H1 (cell line): ENCODE measurements at regions not wholly inside any gene's neighbourhood (a gene's known extent, or its start where the extent isn't known, plus 50 kb on each side); places are given as distances from the start of the nearest gene placed in this dataset.

ENCODE experiments used
- CTCF ChIA-PET: fragments of 300-600 bp; sonication (Branson Sonifier 250); formaldehyde crosslinking; loops from one replicate; lab custom pipeline; 2021; ENCODE audit not compliant: partially characterized antibody; lab: Charles Lee
- POLR2A ChIA-PET: fragments of 300-600 bp; sonication (Branson Sonifier 250); formaldehyde crosslinking; loops from one replicate; lab custom pipeline; 2021; ENCODE audit warnings: inconsistent platforms; ENCODE audit not compliant: partially characterized antibody; lab: Charles Lee
- DNase-seq, 2 experiments: peaks; one replicate each; pipeline versions ENCODE4 v3.0.0 to v3.0.0-alpha.2; 2010 to 2022; ENCODE audit warnings: low spot score in 2 of 2, low read depth in 1 of 2, mixed read lengths in 1 of 2
- FAIRE-seq: peaks from 2 replicates; lab custom pipeline; 2011; peaks lifted over from hg19 to GRCh38; lab: Jason Lieb, UNC
- H2AFZ ChIP-seq: 2 replicates; pipeline ENCODE4 v1.8.1; 2012; ENCODE audit warnings: low read length, inconsistent platforms
- H2AK5ac ChIP-seq: 2 replicates; pipeline ENCODE4 v1.6.1; 2013; ENCODE audit warnings: low read depth, low read length
- H2BK120ac ChIP-seq: replicated peaks from 2 replicates; pipeline ENCODE3; 2013; ENCODE audit warnings: low read depth, low read length, inconsistent platforms
- H2BK12ac ChIP-seq: 2 replicates; pipeline ENCODE4 v1.6.1; 2013; ENCODE audit warnings: low read depth, low read length
- H2BK15ac ChIP-seq: 2 replicates; pipeline ENCODE4 v1.6.1; 2013; ENCODE audit warnings: low read length
- H2BK20ac ChIP-seq: 2 replicates; pipeline ENCODE4 v1.6.1; 2013; ENCODE audit warnings: low read length
- H2BK5ac ChIP-seq: 2 replicates; pipeline ENCODE4 v1.6.1; 2013; ENCODE audit warnings: low read depth, low read length
- H3K14ac ChIP-seq: 2 replicates; pipeline ENCODE4 v1.6.1; 2013; ENCODE audit warnings: inconsistent platforms; ENCODE audit not compliant: insufficient read length
- H3K18ac ChIP-seq: 2 replicates; pipeline ENCODE4 v1.6.1; 2013; ENCODE audit warnings: low read length; ENCODE audit errors: extremely low read depth
- H3K23ac ChIP-seq: 2 replicates; pipeline ENCODE4 v1.6.1; 2013; ENCODE audit warnings: inconsistent platforms; ENCODE audit not compliant: insufficient read length
- H3K23me2 ChIP-seq: 2 replicates; pipeline ENCODE4 v1.6.1; 2013; ENCODE audit warnings: low read depth, low read length
- H3K27ac ChIP-seq: 2 replicates; pipeline ENCODE4 v1.6.1; 2011; ENCODE audit warnings: low read depth, low read length, inconsistent platforms
- H3K27me3 ChIP-seq, 4 experiments: replicated peaks in 1 of 4; 1 replicate in 1 of 4; 2 replicates in 3 of 4; pipeline versions ENCODE4 v1.6.1 to v1.8.1; 2011 to 2013; ENCODE audit warnings: low read length in 3 of 4, mild to moderate bottlenecking in 3 of 4, inconsistent platforms in 2 of 4, mixed read lengths in 2 of 4, moderate library complexity in 1 of 4; ENCODE audit not compliant: control insufficient read depth in 3 of 4, insufficient read depth in 3 of 4; ENCODE audit errors: extremely low read depth in 1 of 4
- H3K36me3 ChIP-seq, 4 experiments: 2 replicates each; pipeline versions ENCODE4 v1.6.1 to v1.8.1; 2011 to 2013; ENCODE audit warnings: mild to moderate bottlenecking in 4 of 4, low read length in 3 of 4, moderate library complexity in 2 of 4, control low read depth in 1 of 4, inconsistent platforms in 1 of 4; ENCODE audit not compliant: insufficient read depth in 4 of 4, control insufficient read depth in 2 of 4
- H3K4ac ChIP-seq: replicated peaks from 2 replicates; pipeline ENCODE3; 2013; ENCODE audit warnings: low read length, low read depth, mixed read lengths, inconsistent platforms; ENCODE audit not compliant: insufficient read length
- H3K4me1 ChIP-seq, 4 experiments: replicated peaks in 1 of 4; 1 replicate in 1 of 4; 2 replicates in 3 of 4; pipeline versions ENCODE4 v1.6.1 to v1.8.1; 2011 to 2013; ENCODE audit warnings: low read length in 3 of 4, inconsistent platforms in 2 of 4, mixed read lengths in 1 of 4; ENCODE audit not compliant: insufficient read depth in 4 of 4, control insufficient read depth in 3 of 4
- H3K4me2 ChIP-seq, 2 experiments: 2 replicates each; pipeline versions ENCODE4 v1.6.1 to v1.8.1; 2011 to 2013; ENCODE audit warnings: low read depth in 2 of 2, low read length in 2 of 2, control low read depth in 1 of 2, inconsistent platforms in 1 of 2, mild to moderate bottlenecking in 1 of 2; ENCODE audit not compliant: insufficient read depth in 1 of 2
- H3K4me3 ChIP-seq, 4 experiments: fragments of 200-600, 300-600 bp in 1 of 4; sonication (generic), shearing (Covaris generic), sonication (Bioruptor Twin) in 1 of 4; 2 replicates each; pipeline versions ENCODE4 v1.5.1 to v1.8.1; 2011 to 2016; ENCODE audit warnings: low read length in 4 of 4, low read depth in 3 of 4, control low read depth in 2 of 4, inconsistent platforms in 2 of 4, mild to moderate bottlenecking in 2 of 4, mixed read lengths in 1 of 4, moderate library complexity in 1 of 4; ENCODE audit not compliant: insufficient read depth in 2 of 4; ENCODE audit errors: extremely low read depth in 1 of 4
- H3K56ac ChIP-seq: replicated peaks from 2 replicates; pipeline ENCODE3; 2013; ENCODE audit warnings: low read depth, mild to moderate bottlenecking, mixed read lengths, low read length, inconsistent platforms; ENCODE audit not compliant: insufficient read length
- H3K79me1 ChIP-seq: 2 replicates; pipeline ENCODE4 v1.6.1; 2013; ENCODE audit warnings: low read depth, low read length, control low read depth
- H3K79me2 ChIP-seq, 2 experiments: 2 replicates each; pipeline versions ENCODE4 v1.6.1 to v1.8.1; 2012 to 2013; ENCODE audit warnings: low read length in 2 of 2, mild to moderate bottlenecking in 2 of 2, inconsistent platforms in 1 of 2; ENCODE audit not compliant: insufficient read depth in 2 of 2, control insufficient read depth in 1 of 2
- H3K9ac ChIP-seq, 4 experiments: replicated peaks in 1 of 4; 1 replicate in 1 of 4; 2 replicates in 3 of 4; pipeline versions ENCODE4 v1.6.1 to v1.8.1; 2011 to 2013; ENCODE audit warnings: low read depth in 3 of 4, low read length in 3 of 4, control low read depth in 2 of 4, mild to moderate bottlenecking in 2 of 4, moderate library complexity in 2 of 4, inconsistent platforms in 1 of 4; ENCODE audit errors: extremely low read depth in 1 of 4
- H3K9me3 ChIP-seq, 2 experiments: 2 replicates each; pipeline versions ENCODE4 v1.6.1 to v1.8.1; 2012 to 2013; ENCODE audit warnings: mild to moderate bottlenecking in 2 of 2, moderate library complexity in 2 of 2, control low read depth in 1 of 2, inconsistent platforms in 1 of 2, low read depth in 1 of 2, low read length in 1 of 2, mixed read lengths in 1 of 2; ENCODE audit not compliant: insufficient read depth in 2 of 2
- H4K20me1 ChIP-seq, 2 experiments: replicated peaks in 1 of 2; 2 replicates each; pipeline versions ENCODE3 to v1.8.1; 2011 to 2013; ENCODE audit warnings: inconsistent platforms in 2 of 2, low read length in 2 of 2, mild to moderate bottlenecking in 1 of 2; ENCODE audit not compliant: insufficient read depth in 2 of 2, control insufficient read depth in 1 of 2
- H4K5ac ChIP-seq: 2 replicates; pipeline ENCODE4 v1.6.1; 2013; ENCODE audit warnings: low read length, low read depth, mixed read lengths, inconsistent platforms; ENCODE audit not compliant: insufficient read length
- H4K8ac ChIP-seq: 2 replicates; pipeline ENCODE4 v1.8.0; 2013; ENCODE audit warnings: mild to moderate bottlenecking, moderate library complexity, low read length, inconsistent platforms; ENCODE audit not compliant: insufficient read depth; ENCODE audit errors: extremely low read depth
- H4K91ac ChIP-seq: replicated peaks from 2 replicates; pipeline ENCODE3; 2013; ENCODE audit warnings: low read length, mixed read lengths, inconsistent platforms; ENCODE audit not compliant: insufficient read length
- MAFK ChIP-seq: IDR thresholded peaks from 2 replicates; pipeline ENCODE4 v1.6.1; 2012; ENCODE audit warnings: low read depth, mild to moderate bottlenecking, improper control_type of control experiment, low read length
- NRF1 ChIP-seq: IDR thresholded peaks from 2 replicates; pipeline ENCODE4 v1.6.1; 2011; ENCODE audit warnings: mild to moderate bottlenecking, low read depth, low read length, improper control_type of control experiment
- POU5F1 ChIP-seq: IDR thresholded peaks from 2 replicates; pipeline ENCODE4 v1.6.1; 2011; ENCODE audit warnings: low read depth, mild to moderate bottlenecking, low read length, moderate library complexity
- SIRT6 ChIP-seq: IDR thresholded peaks from one replicate; pipeline ENCODE4 v1.7.1; 2012; ENCODE audit warnings: low read length, inconsistent platforms
- SP1 ChIP-seq: IDR thresholded peaks from 2 replicates; pipeline ENCODE4 v1.6.1; 2011; ENCODE audit warnings: low read depth, low read length
- SP4 ChIP-seq: IDR thresholded peaks from 2 replicates; pipeline ENCODE4 v1.6.1; 2012; ENCODE audit warnings: low read length, inconsistent platforms
- SUZ12 ChIP-seq: fragments of 200-600 bp; sonication (generic); IDR thresholded peaks from 2 replicates; pipeline ENCODE4 v1.6.1; 2012; ENCODE audit warnings: mild to moderate bottlenecking, inconsistent platforms, low read length, moderate library complexity, mixed read lengths
- ZNF274 ChIP-seq: IDR thresholded peaks from 2 replicates; pipeline ENCODE4 v1.7.0; 2012; ENCODE audit warnings: low read length, borderline replicate concordance; ENCODE audit errors: extremely low read depth
- WGBS, 2 experiments: shearing (Covaris generic) in 1 of 2; methylation state at CpG; one replicate each; pipeline versions ENCODE4 v1.1.6 to v1.1.7; 2013 to 2015; ENCODE audit warnings: low lambda C conversion rate in 2 of 2, mixed read lengths in 2 of 2, inconsistent platforms in 1 of 2, low coverage in 1 of 2, missing lambda C conversion rate in 1 of 2; ENCODE audit not compliant: insufficient replicate concordance in 2 of 2, insufficient coverage in 1 of 2, insufficient read length in 1 of 2; ENCODE audit errors: extremely low coverage in 1 of 2, missing lambda C conversion rate in 1 of 2; 5-methylcytosine and 5-hydroxymethylcytosine counted together

- ChIA-PET CTCF (no interaction called here), POLR2A (no interaction called here)
- Histone ChIP-seq H3K27ac (no peak overlapping the region), H2AK5ac (no peak overlapping the region), H4K5ac (no peak overlapping the region), H3K4ac (no peak overlapping the region), H3K14ac (no peak overlapping the region), H2BK20ac (no peak overlapping the region), H2BK12ac (no peak overlapping the region), H4K20me1 (no peaks in the 10 kb centered on the region), H2BK120ac (no peak overlapping the region), H3K36me3 (no peaks in the 10 kb centered on the region), H3K9ac (no peak overlapping the region), H3K23me2 (no peaks in the 10 kb centered on the region), H3K4me1 (peaks cover 0 to 8% (median 5%) of the 10 kb centered on the region in 4 experiments; a peak in 6 of 7 replicates), H4K91ac (no peak overlapping the region), H3K18ac (no peak overlapping the region), H3K56ac (no peak overlapping the region), H3K27me3 (no peaks in the 10 kb centered on the region), H3K79me1 (no peaks in the 10 kb centered on the region), H2BK15ac (no peak overlapping the region), H4K8ac (no peak overlapping the region), H3K4me3 (no peak overlapping the region), H3K23ac (no peak overlapping the region), H3K9me3 (no peaks in the 10 kb centered on the region), H2AFZ (no peak overlapping the region), H3K4me2 (no peak overlapping the region), H2BK5ac (no peak overlapping the region), H3K79me2 (no peaks in the 10 kb centered on the region)
- 100% methylated on average over 1 of the region's 1 CpG; no CpG with 5 or more reads in 1 of the 2 experiments for WGBS, 2 experiments
- FAIRE-seq (no peak), DNase-seq (no peak)
- no peak for TF ChIP-seq MAFK
- no peak for TF ChIP-seq SUZ12
- TF ChIP-seq SIRT6: no peak
- TF ChIP-seq ZNF274: no peak
- no peak for TF ChIP-seq POU5F1
- no peak for TF ChIP-seq SP1
- no peak for TF ChIP-seq SP4
- TF ChIP-seq NRF1: no peak
These were observed 222.3 kb upstream of the ZWINT start for GRCh38 chr10:56583316-56583715.
